ENCODE measurements at regions not wholly inside any gene's neighbourhood (a gene's known extent, or its start where the extent isn't known, plus 50 kb on each side); places are given as distances from the start of the nearest gene placed in this dataset.

DNA sequence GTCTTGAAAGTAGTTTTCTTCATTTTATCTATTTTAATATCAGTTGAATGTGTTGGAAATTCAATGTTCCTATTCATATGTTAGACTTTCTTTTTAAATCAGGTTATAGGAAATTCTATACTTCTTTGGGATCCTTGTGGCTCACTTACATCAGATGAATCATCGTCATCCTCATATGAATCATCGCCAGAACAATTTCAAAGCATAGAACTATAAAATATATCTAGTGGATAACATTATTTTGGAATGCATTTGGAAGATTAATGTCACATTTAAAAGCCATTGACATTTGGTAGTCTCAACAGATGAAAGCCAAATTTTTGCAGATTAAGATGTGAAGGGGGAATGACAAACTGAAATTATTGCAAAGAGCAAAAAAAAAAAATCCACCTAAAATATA, 94.1 kb downstream of the FAM161A start:
- ChIA-PET CTCF (ENCODE audit: partially characterized antibody) (no interaction called here), POLR2A (ENCODE audit: partially characterized antibody) (no interaction called here)
- no peak for FAIRE-seq
- no peak overlapping the region for H4K8ac ChIP-seq (ENCODE audit: extremely low read depth, insufficient read depth, low read length)
- no peaks in the 10 kb centered on the region for H4K20me1 ChIP-seq (replicated peaks in 1 of 2; ENCODE audit: control insufficient read depth in 1 of 2, insufficient read depth in 2 of 2, low read length in 2 of 2)
- no peaks in the 10 kb centered on the region for H3K27me3 ChIP-seq (replicated peaks in 1 of 4; ENCODE audit: control insufficient read depth in 3 of 4, extremely low read depth in 1 of 4, insufficient read depth in 3 of 4, low read length in 3 of 4)
- H3K36me3 ChIP-seq (ENCODE audit: control insufficient read depth in 2 of 4, insufficient read depth in 4 of 4, low read length in 3 of 4): no peaks in the 10 kb centered on the region
- no peak overlapping the region for H2AK5ac ChIP-seq (ENCODE audit: low read depth, low read length)
- H3K4me3 ChIP-seq (ENCODE audit: extremely low read depth in 1 of 4, insufficient read depth in 2 of 4, low read depth in 3 of 4, low read length in 4 of 4): no peak overlapping the region
- H3K79me1 ChIP-seq (ENCODE audit: low read depth, low read length): no peaks in the 10 kb centered on the region
- H2BK5ac ChIP-seq (ENCODE audit: low read depth, low read length): no peak overlapping the region
- H4K91ac ChIP-seq (replicated peaks; ENCODE audit: insufficient read length, low read length): no peak overlapping the region
- DNase-seq (ENCODE audit: low read depth in 1 of 2, low spot score in 2 of 2): no peak
- H3K4ac ChIP-seq (replicated peaks; ENCODE audit: insufficient read length, low read depth, low read length): no peak overlapping the region
- H3K4me1 ChIP-seq (replicated peaks in 1 of 4; ENCODE audit: control insufficient read depth in 3 of 4, insufficient read depth in 4 of 4, low read length in 3 of 4): no peaks in the 10 kb centered on the region; a peak in 1 of 7 replicates
- H3K79me2 ChIP-seq (ENCODE audit: control insufficient read depth in 1 of 2, insufficient read depth in 2 of 2, low read length in 2 of 2): no peaks in the 10 kb centered on the region
- H2AFZ ChIP-seq (ENCODE audit: low read length): no peak overlapping the region
- no peak overlapping the region for H2BK15ac ChIP-seq (ENCODE audit: low read length)
- H3K23me2 ChIP-seq (ENCODE audit: low read depth, low read length): peaks cover 6% of the 10 kb centered on the region; the same call in 1 of the 2 replicates
- H3K4me2 ChIP-seq (ENCODE audit: insufficient read depth in 1 of 2, low read depth in 2 of 2, low read length in 2 of 2): no peak overlapping the region
- H3K18ac ChIP-seq (ENCODE audit: extremely low read depth, low read length): no peak overlapping the region
- H2BK20ac ChIP-seq (ENCODE audit: low read length): no peak overlapping the region
- no peak overlapping the region for H3K56ac ChIP-seq (replicated peaks; ENCODE audit: insufficient read length, low read depth, low read length)
- H4K5ac ChIP-seq (ENCODE audit: insufficient read length, low read depth, low read length): no peak overlapping the region
- no peak overlapping the region for H3K27ac ChIP-seq (ENCODE audit: low read depth, low read length)
- no peaks in the 10 kb centered on the region; a peak in 1 of 4 replicates for H3K9me3 ChIP-seq (ENCODE audit: insufficient read depth in 2 of 2, low read depth in 1 of 2, low read length in 1 of 2)
- no peak overlapping the region for H2BK12ac ChIP-seq (ENCODE audit: low read depth, low read length)
- no peak overlapping the region for H2BK120ac ChIP-seq (replicated peaks; ENCODE audit: low read depth, low read length)
- H3K9ac ChIP-seq (replicated peaks in 1 of 4; ENCODE audit: extremely low read depth in 1 of 4, low read depth in 3 of 4, low read length in 3 of 4): no peak overlapping the region
- no peak overlapping the region for H3K23ac ChIP-seq (ENCODE audit: insufficient read length)
- 78% methylated on average over 2 of the region's 2 CpGs; no CpG with 5 or more reads in 1 of the 2 experiments for WGBS, 2 experiments (ENCODE audit: extremely low coverage in 1 of 2, insufficient coverage in 1 of 2, insufficient read length in 1 of 2, insufficient replicate concordance in 2 of 2, low coverage in 1 of 2, low lambda C conversion rate in 2 of 2, missing lambda C conversion rate in 1 of 2)
- H3K14ac ChIP-seq (ENCODE audit: insufficient read length): no peak overlapping the region
- TF ChIP-seq GTF2F1 (IDR thresholded peaks at IDR 0.05; ENCODE audit: borderline replicate concordance, low read depth, low read length): no peak

Measured in H1 (cell line).